Activated B cell treated with CpG ODN at 0.5 μM for 24 hours (primary cell): ENCODE measurements at regions not wholly inside any gene's neighbourhood (a gene's known extent, or its start where the extent isn't known, plus 50 kb on each side); places are given as distances from the start of the nearest gene placed in this dataset.

Experiments
- ATAC-seq: fragments of 200-7000 bp; cut with Tn5 transposase; one replicate; pipeline ENCODE4 v1.10.0; 2021; ENCODE audit warnings: low read depth, mild to moderate bottlenecking, moderate library complexity
- CTCF ChIA-PET: fragments of 350-600 bp; sonication (Branson Sonifier 250); formaldehyde crosslinking; loops from one replicate; lab custom pipeline; 2021; ENCODE audit warnings: antibody characterized with exemption; lab: Charles Lee
- POLR2A ChIA-PET: fragments of 350-600 bp; sonication (Branson Sonifier 250); formaldehyde crosslinking; loops from one replicate; lab custom pipeline; 2021; ENCODE audit warnings: antibody characterized with exemption; lab: Charles Lee
- DNase-seq: peaks from one replicate; pipeline ENCODE4 v3.0.0; 2022
- H3K27ac Mint-ChIP-seq: one replicate; pipeline ENCODE4 v1.8.0; 2020; ENCODE audit warnings: mixed read lengths
- H3K27me3 Mint-ChIP-seq: one replicate; pipeline ENCODE4 v1.8.0; 2021; ENCODE audit warnings: mixed read lengths
- H3K36me3 Mint-ChIP-seq: one replicate; pipeline ENCODE4 v1.8.0; 2021; ENCODE audit warnings: low read depth, mixed read lengths
- H3K4me1 Mint-ChIP-seq: one replicate; pipeline ENCODE4 v1.8.0; 2021; ENCODE audit warnings: mixed read lengths
- H3K4me3 Mint-ChIP-seq: one replicate; pipeline ENCODE4 v1.8.0; 2020; ENCODE audit warnings: mild to moderate bottlenecking, mixed read lengths
- H3K9me3 Mint-ChIP-seq: one replicate; pipeline ENCODE4 v1.8.0; 2020; ENCODE audit warnings: mixed read lengths
- CTCF ChIP-seq: fragments of 200-600 bp; IDR thresholded peaks from one replicate; pipeline ENCODE4 v1.8.0; 2022; ENCODE audit warnings: antibody characterized with exemption, mild to moderate bottlenecking
- intact Hi-C: fragments of 100-400 bp; cut with micrococcal nuclease; formaldehyde crosslinking; loops from one replicate; pipeline ENCODE4 v1.15.1; 2024

- ChIA-PET POLR2A (no interaction called here), CTCF (no interaction called here)
- Mint-ChIP-seq H3K4me3 (no peak overlapping the region), H3K9me3 (no peaks in the 10 kb centered on the region), H3K27me3 (no peaks in the 10 kb centered on the region), H3K27ac (no peak overlapping the region), H3K36me3 (no peaks in the 10 kb centered on the region), H3K4me1 (no peaks in the 10 kb centered on the region)
- no peak for DNase-seq
- intact Hi-C loops: no loop called here
- TF ChIP-seq CTCF: no peak
- no peak for ATAC-seq
These were observed 524.7 kb downstream of the SPRY1 start for GRCh38 chr4:123921339-123921738.

GRCh38 chr4:123922847-123923246 is 526.3 kb downstream of the SPRY1 start:
- TF ChIP-seq CTCF: no peak
- no peaks in the 10 kb centered on the region for H3K36me3 Mint-ChIP-seq
- ChIA-PET CTCF (no interaction called here), POLR2A (no interaction called here)
- DNase-seq (no peak), ATAC-seq (no peak)
- no peaks in the 10 kb centered on the region for H3K4me1 Mint-ChIP-seq
- intact Hi-C loops: no loop called here
- no peak overlapping the region for H3K4me3 Mint-ChIP-seq
- no peak overlapping the region for H3K27ac Mint-ChIP-seq
- no peaks in the 10 kb centered on the region for H3K9me3 Mint-ChIP-seq
- H3K27me3 Mint-ChIP-seq: no peaks in the 10 kb centered on the region

GRCh38 chr4:123924536-123924935 is 527.9 kb downstream of the SPRY1 start:
- no peaks in the 10 kb centered on the region for H3K4me1 Mint-ChIP-seq
- intact Hi-C loops: no loop called here
- H3K9me3 Mint-ChIP-seq: no peaks in the 10 kb centered on the region
- ChIA-PET POLR2A (interaction anchor here (0.8 kb wide), 1 partner anchor 12 kb away, joined by 8 read pairs; no protein-coding TSS in a partner anchor), CTCF (no interaction called here)
- H3K27ac Mint-ChIP-seq: no peak overlapping the region
- no peak overlapping the region for H3K4me3 Mint-ChIP-seq
- DNase-seq: no peak
- ATAC-seq: no peak
- TF ChIP-seq CTCF: no peak
- no peaks in the 10 kb centered on the region for H3K36me3 Mint-ChIP-seq
- no peaks in the 10 kb centered on the region for H3K27me3 Mint-ChIP-seq

GRCh38 chr4:123929565-123929964 is 533.0 kb downstream of the SPRY1 start:
- H3K27ac Mint-ChIP-seq: no peak overlapping the region
- TF ChIP-seq CTCF: no peak
- no peak for ATAC-seq
- no peaks in the 10 kb centered on the region for H3K9me3 Mint-ChIP-seq
- no peaks in the 10 kb centered on the region for H3K27me3 Mint-ChIP-seq
- no peaks in the 10 kb centered on the region for H3K4me1 Mint-ChIP-seq
- POLR2A ChIA-PET: no interaction called here
- no peak overlapping the region for H3K4me3 Mint-ChIP-seq
- H3K36me3 Mint-ChIP-seq: no peaks in the 10 kb centered on the region
- intact Hi-C loops: no loop called here
- DNase-seq: no peak
- CTCF ChIA-PET: no interaction called here

- Mint-ChIP-seq H3K4me3 (no peak overlapping the region), H3K27me3 (no peaks in the 10 kb centered on the region), H3K36me3 (no peaks in the 10 kb centered on the region), H3K27ac (no peak overlapping the region), H3K9me3 (no peaks in the 10 kb centered on the region), H3K4me1 (no peaks in the 10 kb centered on the region)
- intact Hi-C loops: no loop called here
- no peak for ATAC-seq
- no peak for TF ChIP-seq CTCF
- ChIA-PET CTCF (no interaction called here), POLR2A (no interaction called here)
- DNase-seq: no peak
These were observed 534.4 kb downstream of the SPRY1 start for GRCh38 chr4:123930996-123931395.
